HUES64 (cell line): ENCODE measurements at regions not wholly inside any gene's neighbourhood (a gene's known extent, or its start where the extent isn't known, plus 50 kb on each side); places are given as distances from the start of the nearest gene placed in this dataset.
"Not testable (repeated sequence)": the region's sequence is repeated elsewhere in the genome, so short reads cannot be mapped to it uniquely, and the experiment has no call there.

Experiments used
- H3K27ac ChIP-seq: 2 replicates; pipeline ENCODE4 v1.7.0; 2013; ENCODE audit warnings: low read depth, low read length, inconsistent platforms
- H3K27me3 ChIP-seq: 2 replicates; pipeline ENCODE4 v1.6.1; 2013; ENCODE audit warnings: mild to moderate bottlenecking, low read length; ENCODE audit not compliant: insufficient read depth
- H3K36me3 ChIP-seq: 2 replicates; pipeline ENCODE4 v1.6.1; 2013; ENCODE audit warnings: mild to moderate bottlenecking, low read length; ENCODE audit not compliant: insufficient read depth
- H3K4me1 ChIP-seq: 2 replicates; pipeline ENCODE4 v1.6.1; 2013; ENCODE audit warnings: mild to moderate bottlenecking, low read length, moderate library complexity; ENCODE audit not compliant: insufficient read depth
- H3K4me3 ChIP-seq: 2 replicates; pipeline ENCODE4 v1.5.1; 2013; ENCODE audit warnings: mild to moderate bottlenecking, low read length, moderate library complexity
- H3K9ac ChIP-seq: 2 replicates; pipeline ENCODE4 v1.6.1; 2013; ENCODE audit warnings: mild to moderate bottlenecking, low read depth, low read length
- H3K9me3 ChIP-seq: 2 replicates; pipeline ENCODE4 v1.6.1; 2013; ENCODE audit warnings: low read depth, low read length; ENCODE audit not compliant: insufficient read depth
- WGBS: fragments of 150-250, 120-280 bp; methylation state at CpG from one replicate; pipeline ENCODE4 v1.1.7; 2013; ENCODE audit warnings: missing lambda C conversion rate; 5-methylcytosine and 5-hydroxymethylcytosine counted together

DNA sequence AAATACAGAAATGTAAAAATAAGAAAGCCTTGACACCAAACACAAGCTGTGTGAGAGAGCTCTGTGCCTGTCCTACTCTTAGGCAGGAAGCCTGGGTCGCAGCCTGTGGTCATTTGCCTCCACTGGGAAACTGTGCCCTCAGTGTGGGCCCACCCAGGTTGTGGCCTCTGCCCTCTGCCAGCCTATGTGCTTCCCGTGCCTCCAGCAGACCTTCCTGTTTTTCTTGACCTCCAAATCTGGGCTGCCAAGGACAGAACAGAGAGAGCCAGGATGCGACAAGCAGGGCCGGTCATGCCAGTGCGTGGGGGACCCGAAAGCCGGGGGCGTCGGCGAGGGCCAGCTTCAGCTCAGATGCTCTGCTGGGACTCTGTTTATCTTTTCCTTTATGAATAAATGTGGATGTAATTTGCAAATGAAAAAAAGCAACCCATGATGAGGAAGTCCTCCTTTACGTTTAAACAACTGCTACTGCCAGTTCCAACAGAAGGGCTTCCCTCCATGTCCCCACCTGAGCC, 189.2 kb upstream of the EXOC2 start:
- no peak overlapping the region for H3K9ac ChIP-seq
- H3K27me3 ChIP-seq = no peaks in the 10 kb centered on the region
- no peak overlapping the region for H3K4me3 ChIP-seq
- WGBS = 92% methylated on average over 11 of the region's 11 CpGs
- H3K9me3 ChIP-seq = no peaks in the 10 kb centered on the region
- H3K36me3 ChIP-seq = no peaks in the 10 kb centered on the region
- no peaks in the 10 kb centered on the region for H3K4me1 ChIP-seq
- no peak overlapping the region for H3K27ac ChIP-seq

DNA sequence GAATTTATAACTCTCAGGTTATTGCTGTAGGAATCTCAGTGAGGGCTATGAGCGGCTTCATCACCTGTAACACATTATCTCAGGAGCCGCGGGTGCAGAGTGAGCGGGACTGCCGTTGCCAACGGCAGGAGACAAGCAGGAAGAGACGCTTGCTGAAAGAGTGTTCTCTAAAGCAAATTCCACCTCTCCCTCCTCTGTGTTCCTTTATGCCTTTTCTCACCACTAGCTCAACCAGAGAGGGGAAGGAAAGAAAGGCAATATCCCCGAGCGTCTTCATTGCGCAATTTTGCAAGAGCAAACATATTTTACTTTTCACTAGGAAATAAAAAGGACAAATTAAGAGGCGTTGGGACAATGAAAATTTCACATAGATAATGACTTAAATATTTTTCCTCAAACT, 185.2 kb upstream of the EXOC2 start:
- WGBS = 92% methylated on average over 7 of the region's 11 CpGs
- Histone ChIP-seq H3K4me1 (no peaks in the 10 kb centered on the region), H3K9me3 (no peaks in the 10 kb centered on the region), H3K36me3 (no peaks in the 10 kb centered on the region), H3K27ac (no peak overlapping the region), H3K4me3 (no peak overlapping the region), H3K9ac (no peak overlapping the region), H3K27me3 (no peaks in the 10 kb centered on the region)

DNA sequence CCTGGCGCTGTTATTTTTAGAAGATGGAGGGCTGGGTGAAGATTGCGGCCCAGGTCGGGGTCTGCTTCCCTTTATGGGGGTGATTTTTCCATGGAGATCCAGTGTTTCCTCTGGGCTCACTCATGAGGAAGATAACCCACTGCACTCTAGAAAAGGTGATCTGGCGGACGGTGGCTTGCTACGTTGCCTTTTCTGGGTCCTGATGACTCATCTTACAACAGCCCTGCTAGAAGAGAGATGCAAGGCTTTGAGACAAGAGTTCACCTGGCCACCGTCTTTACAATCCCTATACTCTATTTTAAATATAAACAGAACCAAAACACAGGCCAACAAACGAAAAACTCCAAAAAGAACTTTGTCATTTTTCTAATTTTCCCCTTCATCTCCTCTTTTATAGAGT, 182.1 kb upstream of the EXOC2 start:
- H3K27ac ChIP-seq = no peak overlapping the region
- H3K4me1 ChIP-seq = no peaks in the 10 kb centered on the region
- H3K36me3 ChIP-seq = no peaks in the 10 kb centered on the region
- no peak overlapping the region for H3K4me3 ChIP-seq
- no peak overlapping the region for H3K9ac ChIP-seq
- WGBS = 90% methylated on average over 8 of the region's 8 CpGs
- no peaks in the 10 kb centered on the region for H3K9me3 ChIP-seq
- no peaks in the 10 kb centered on the region for H3K27me3 ChIP-seq

DNA sequence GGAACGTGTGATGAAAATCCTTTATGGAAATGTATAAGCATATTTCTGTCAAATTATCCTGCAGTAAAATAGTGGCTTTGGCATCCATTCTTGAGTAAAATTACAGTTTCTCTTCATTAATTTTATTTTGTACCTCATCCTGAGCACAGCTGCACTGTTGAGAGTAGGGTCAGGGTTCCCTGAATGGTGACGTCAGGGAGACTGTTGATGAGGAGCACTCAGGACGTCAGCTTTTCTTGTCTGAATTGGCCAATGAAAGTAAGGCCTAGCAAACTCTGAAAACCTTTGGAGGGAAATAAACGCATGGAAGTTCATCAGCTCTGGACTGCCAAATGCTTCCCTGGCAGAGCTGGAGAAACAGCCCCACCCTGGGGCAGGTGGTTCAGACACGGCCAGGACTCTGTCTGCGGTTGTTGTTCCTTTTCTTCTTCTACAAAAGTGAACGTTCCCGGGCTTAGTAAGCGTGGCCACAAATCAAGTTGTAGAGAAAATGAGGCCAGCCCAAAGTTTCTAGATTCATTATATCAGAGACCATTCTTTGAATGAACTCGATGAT, 179.7 kb upstream of the EXOC2 start:
- no peaks in the 10 kb centered on the region for H3K9me3 ChIP-seq
- WGBS = 89% methylated on average over 9 of the region's 10 CpGs
- H3K27ac ChIP-seq = no peak overlapping the region

DNA sequence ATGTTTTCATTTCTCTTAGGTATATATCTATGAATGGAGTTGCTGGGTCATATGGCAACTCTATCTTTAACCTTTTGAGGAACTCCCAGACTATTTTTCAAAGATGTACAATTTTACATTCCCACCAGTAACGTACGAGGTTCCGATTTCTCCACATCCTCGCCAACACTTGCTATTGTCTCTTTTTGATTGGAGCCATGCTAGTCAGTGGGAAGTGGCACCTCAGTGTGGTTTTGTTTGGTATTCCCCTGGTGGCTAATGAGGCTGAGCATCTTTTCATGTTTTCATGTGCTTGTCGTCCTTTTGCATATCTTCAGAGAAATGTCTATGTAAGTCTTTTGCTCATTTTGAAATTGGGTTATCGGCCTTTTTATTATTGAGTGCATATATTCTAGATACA, 178.6 kb upstream of the EXOC2 start:
- Histone ChIP-seq H3K9ac (no peak overlapping the region), H3K4me1 (no peaks in the 10 kb centered on the region), H3K27me3 (no peaks in the 10 kb centered on the region), H3K27ac (no peak overlapping the region), H3K9me3 (no peaks in the 10 kb centered on the region), H3K4me3 (no peak overlapping the region), H3K36me3 (no peaks in the 10 kb centered on the region)
- WGBS = 95% methylated on average over 5 of the region's 6 CpGs

More for the DNA sequence above, 179.7 kb upstream of the EXOC2 start:
- no peak overlapping the region for H3K9ac ChIP-seq
- H3K36me3 ChIP-seq = no peaks in the 10 kb centered on the region
- H3K4me3 ChIP-seq = no peak overlapping the region
- no peaks in the 10 kb centered on the region for H3K27me3 ChIP-seq
- no peaks in the 10 kb centered on the region for H3K4me1 ChIP-seq

DNA sequence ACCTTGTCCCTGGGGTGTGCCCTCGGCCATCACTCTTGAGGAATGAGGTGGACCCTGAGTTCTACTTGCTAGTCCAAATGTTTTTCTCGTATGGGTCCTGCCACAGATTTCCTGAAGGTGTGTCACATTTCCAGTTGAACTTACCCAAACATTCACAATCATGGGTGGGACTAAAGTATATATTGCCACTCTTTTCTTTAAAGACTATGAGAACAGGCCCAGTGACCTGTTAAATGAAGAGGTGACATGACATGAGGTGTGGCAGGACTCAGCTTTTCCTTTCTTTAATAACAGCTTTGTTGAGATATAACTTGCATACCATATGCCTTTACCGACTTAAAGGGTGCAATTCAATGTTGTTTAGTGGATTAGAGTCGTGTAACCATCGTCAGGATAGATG, 177.2 kb upstream of the EXOC2 start:
- no peak overlapping the region for H3K9ac ChIP-seq
- no peaks in the 10 kb centered on the region for H3K4me1 ChIP-seq
- H3K27ac ChIP-seq = no peak overlapping the region
- H3K9me3 ChIP-seq = no peaks in the 10 kb centered on the region
- H3K4me3 ChIP-seq = no peak overlapping the region
- 92% methylated on average over 4 of the region's 5 CpGs for WGBS
- H3K36me3 ChIP-seq = no peaks in the 10 kb centered on the region
- no peaks in the 10 kb centered on the region for H3K27me3 ChIP-seq

DNA sequence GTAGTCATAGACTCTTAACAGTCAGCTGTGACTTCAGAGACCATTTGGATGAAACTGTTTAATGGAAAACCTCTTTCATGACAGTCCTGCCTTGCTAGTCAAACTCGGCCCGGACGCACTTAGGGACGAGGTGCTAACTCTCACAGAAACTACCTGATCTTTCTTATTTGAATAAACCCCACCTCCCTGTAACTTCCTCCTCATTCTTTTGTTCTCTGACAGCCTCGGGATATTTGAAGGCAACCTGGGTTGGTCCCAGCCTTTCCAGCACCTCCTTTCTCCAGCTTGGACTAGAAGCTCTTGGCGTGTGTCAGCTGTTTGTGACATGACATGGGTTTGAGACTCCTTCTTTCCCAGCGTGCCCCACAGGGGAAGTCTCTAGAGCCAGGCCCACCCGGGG, 175.3 kb upstream of the EXOC2 start:
- Histone ChIP-seq H3K9ac (no peak overlapping the region), H3K27ac (no peak overlapping the region), H3K9me3 (no peaks in the 10 kb centered on the region), H3K36me3 (no peaks in the 10 kb centered on the region), H3K27me3 (no peaks in the 10 kb centered on the region), H3K4me3 (no peak overlapping the region), H3K4me1 (no peaks in the 10 kb centered on the region)
- 86% methylated on average over 8 of the region's 8 CpGs for WGBS

DNA sequence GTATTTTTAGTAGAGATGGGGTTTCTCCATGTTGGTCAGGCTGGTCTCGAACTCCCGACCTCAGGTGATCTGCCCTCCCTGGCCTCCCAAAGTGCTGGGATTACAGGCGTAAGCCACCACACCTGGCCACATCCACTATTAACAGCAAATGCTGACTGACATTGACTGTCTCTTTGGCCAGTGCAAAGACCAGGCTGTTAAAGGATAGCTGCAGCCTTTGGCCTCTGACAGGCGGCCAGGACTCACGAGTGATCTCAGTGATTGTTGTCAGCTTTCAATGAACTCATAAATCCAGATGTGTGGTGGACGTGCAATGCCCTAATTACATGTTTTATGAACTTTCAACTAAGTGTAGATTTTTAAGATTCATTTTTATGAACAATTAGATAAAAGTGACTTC, 174.4 kb upstream of the EXOC2 start:
- Histone ChIP-seq H3K9me3 (no peaks in the 10 kb centered on the region), H3K4me1 (no peaks in the 10 kb centered on the region), H3K27ac (no peak overlapping the region), H3K27me3 (no peaks in the 10 kb centered on the region), H3K9ac (no peak overlapping the region), H3K4me3 (no peak overlapping the region), H3K36me3 (no peaks in the 10 kb centered on the region)
- WGBS = 86% methylated on average over 6 of the region's 6 CpGs

DNA sequence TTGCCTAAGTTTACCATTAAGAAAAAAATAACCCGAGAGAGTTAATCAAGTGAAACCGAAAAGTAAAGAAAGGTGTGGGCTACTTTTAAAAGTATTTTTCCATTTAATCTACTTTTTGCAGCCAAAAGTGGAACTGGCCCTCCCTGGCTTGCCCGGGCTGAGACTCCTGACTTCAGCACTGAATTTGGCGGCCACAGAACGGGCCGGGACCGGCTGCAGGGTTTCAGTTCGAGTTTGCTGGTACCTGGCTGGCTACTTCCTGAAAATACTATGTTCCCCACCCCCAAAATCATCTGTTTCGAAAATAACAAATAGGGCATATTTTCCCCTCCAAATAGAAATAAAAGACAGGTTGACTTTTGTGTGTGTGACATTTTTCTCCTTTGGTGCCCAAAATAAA, 173.4 kb upstream of the EXOC2 start:
- 82% methylated on average over 8 of the region's 9 CpGs for WGBS
- Histone ChIP-seq H3K4me1 (no peaks in the 10 kb centered on the region), H3K9ac (no peak overlapping the region), H3K36me3 (no peaks in the 10 kb centered on the region), H3K27me3 (no peaks in the 10 kb centered on the region), H3K27ac (no peak overlapping the region), H3K9me3 (no peaks in the 10 kb centered on the region), H3K4me3 (no peak overlapping the region)

DNA sequence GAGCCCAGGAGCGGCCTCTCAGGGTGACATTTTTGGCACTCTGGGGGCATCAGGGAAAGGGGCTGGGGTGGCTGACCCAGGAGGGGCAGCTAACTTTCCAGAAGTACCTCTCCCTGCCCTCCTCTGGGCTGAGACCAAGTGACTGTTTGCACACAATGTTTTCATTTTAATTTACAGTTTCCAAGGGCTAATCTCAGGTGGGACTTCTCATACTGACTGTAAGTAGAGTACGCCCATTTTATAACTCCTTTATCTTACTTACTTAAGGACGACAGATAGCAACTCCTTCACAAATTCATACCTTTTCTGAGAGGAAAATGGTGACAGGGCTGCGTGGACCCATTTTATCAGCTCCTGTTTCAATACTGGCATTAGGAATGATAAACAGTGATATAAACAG, 172.9 kb upstream of the EXOC2 start:
- Histone ChIP-seq H3K9me3 (no peaks in the 10 kb centered on the region), H3K9ac (no peak overlapping the region), H3K4me1 (no peaks in the 10 kb centered on the region), H3K27ac (no peak overlapping the region), H3K27me3 (no peaks in the 10 kb centered on the region), H3K4me3 (no peak overlapping the region), H3K36me3 (no peaks in the 10 kb centered on the region)
- WGBS = 95% methylated on average over 3 of the region's 4 CpGs

DNA sequence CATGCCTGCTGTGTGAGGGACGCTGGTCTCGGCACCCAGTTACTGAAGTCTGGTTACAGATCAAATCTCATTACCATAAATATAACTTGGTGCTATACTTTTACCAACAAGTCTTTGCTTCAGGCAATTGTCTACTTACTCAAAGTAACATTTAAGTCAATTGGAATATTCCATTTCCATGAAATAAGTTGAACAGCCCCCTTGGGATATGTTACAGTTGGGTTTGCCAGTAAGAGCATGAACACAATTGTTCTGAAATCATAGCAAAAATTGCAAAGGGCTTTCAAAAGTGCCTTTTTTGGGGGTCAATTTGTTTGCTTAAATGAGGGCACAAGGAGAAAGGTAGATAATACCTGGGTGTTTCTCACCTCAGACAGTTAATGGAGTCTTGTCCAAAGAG, 170.9 kb upstream of the EXOC2 start:
- no peak overlapping the region for H3K27ac ChIP-seq
- H3K4me1 ChIP-seq = no peaks in the 10 kb centered on the region
- no peaks in the 10 kb centered on the region for H3K36me3 ChIP-seq
- WGBS = 94% methylated on average over 2 of the region's 2 CpGs
- no peak overlapping the region for H3K9ac ChIP-seq
- no peaks in the 10 kb centered on the region for H3K9me3 ChIP-seq
- H3K4me3 ChIP-seq = no peak overlapping the region
- no peaks in the 10 kb centered on the region for H3K27me3 ChIP-seq

DNA sequence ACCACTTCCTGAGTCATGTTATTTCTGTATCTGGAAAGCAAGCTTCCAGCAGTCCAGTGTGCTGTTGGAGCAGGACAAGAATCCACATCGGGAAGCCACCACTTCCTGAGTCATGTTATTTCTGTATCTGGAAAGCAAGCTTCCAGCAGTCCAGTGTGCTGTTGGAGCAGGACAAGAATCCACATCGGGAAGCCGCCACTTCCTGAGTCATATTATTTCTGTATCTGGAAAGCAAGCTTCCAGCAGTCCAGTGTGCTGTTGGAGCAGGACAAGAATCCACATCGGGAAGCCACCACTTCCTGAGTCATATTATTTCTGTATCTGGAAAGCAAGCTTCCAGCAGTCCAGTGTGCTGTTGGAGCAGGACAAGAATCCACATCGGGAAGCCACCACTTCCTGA, 170.2 kb upstream of the EXOC2 start:
- over 99% methylated on average over 2 of the region's 5 CpGs for WGBS
- H3K4me3 ChIP-seq, H3K4me1 ChIP-seq, H3K27me3 ChIP-seq, H3K36me3 ChIP-seq, H3K9me3 ChIP-seq, H3K27ac ChIP-seq, H3K9ac ChIP-seq: not testable (repeated sequence)
